OCI-LY1 (cell line): ENCODE measurements at regions not wholly inside any gene's neighbourhood (a gene's known extent, or its start where the extent isn't known, plus 50 kb on each side); places are given as distances from the start of the nearest gene placed in this dataset.

Experiments used
- CTCF ChIP-seq: fragments of 200-600 bp; sonication (generic), shearing (Covaris generic); IDR thresholded peaks from 2 replicates; pipeline ENCODE4 v1.5.1; 2017; ENCODE audit warnings: mild to moderate bottlenecking, antibody characterized with exemption, low read length, moderate library complexity, mixed read lengths
- EZH2 ChIP-seq: fragments of 200-600 bp; sonication (generic), shearing (Covaris generic); IDR thresholded peaks from 2 replicates; pipeline ENCODE4 v1.8.0; 2017; ENCODE audit warnings: borderline replicate concordance, mixed run types, mild to moderate bottlenecking, antibody characterized with exemption, low read length, moderate library complexity, mixed read lengths

GRCh38 chr4:19473569-19473968 lies 778.1 kb upstream of the SLIT2 start:
- no peak for TF ChIP-seq CTCF
- no peak for TF ChIP-seq EZH2
